NCI-H82 treated with DMSO at 0.1 percent for 48 hours (cell line): ENCODE measurements at regions not wholly inside any gene's neighbourhood (a gene's known extent, or its start where the extent isn't known, plus 50 kb on each side); places are given as distances from the start of the nearest gene placed in this dataset.

Source experiments
- DNase-seq: peaks from one replicate; lab custom pipeline; 2025; ENCODE audit not compliant: unreplicated experiment; lab: John Stamatoyannopoulos, UW

DNA sequence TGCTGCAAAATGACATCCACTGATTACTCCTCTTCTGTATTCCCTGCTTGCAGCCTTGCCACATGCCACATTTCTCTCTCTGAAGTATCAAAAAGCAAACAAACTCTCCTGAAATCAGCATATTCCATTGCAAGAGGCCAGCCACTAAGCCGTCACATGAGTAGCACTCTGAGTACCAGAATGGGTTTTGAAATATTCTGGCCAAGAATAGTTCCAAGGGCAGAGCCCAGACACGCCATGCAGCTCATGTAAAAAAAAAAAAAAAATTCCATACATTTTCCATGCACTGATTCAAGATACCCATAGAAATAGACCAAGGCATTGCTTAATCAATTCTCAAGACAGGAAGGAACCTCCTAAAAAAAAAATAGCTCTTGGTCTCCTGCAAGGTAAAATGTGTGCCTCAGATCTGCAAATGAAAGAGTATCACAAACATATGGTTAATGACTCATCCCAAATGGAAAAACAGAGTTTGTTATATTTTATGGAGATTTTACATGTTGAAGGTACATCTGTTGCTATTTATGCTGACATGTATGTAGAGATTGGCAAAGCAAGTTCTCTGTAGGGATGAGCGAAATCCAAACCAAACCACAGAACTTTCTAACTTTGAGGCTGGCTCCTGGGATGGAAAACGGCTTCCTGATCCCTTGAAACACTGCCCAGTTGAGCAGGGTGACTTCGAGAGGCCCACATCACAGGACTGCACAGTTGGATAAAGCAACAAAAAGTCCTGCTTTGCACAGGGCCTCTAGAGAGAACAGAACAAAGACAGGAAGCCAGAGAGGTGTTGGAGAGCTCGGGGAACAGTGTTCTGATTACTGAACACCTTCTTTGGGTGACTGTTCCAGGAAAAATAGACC, 346.2 kb downstream of the ZNF521 start:
- DNase-seq = no peak

DNA sequence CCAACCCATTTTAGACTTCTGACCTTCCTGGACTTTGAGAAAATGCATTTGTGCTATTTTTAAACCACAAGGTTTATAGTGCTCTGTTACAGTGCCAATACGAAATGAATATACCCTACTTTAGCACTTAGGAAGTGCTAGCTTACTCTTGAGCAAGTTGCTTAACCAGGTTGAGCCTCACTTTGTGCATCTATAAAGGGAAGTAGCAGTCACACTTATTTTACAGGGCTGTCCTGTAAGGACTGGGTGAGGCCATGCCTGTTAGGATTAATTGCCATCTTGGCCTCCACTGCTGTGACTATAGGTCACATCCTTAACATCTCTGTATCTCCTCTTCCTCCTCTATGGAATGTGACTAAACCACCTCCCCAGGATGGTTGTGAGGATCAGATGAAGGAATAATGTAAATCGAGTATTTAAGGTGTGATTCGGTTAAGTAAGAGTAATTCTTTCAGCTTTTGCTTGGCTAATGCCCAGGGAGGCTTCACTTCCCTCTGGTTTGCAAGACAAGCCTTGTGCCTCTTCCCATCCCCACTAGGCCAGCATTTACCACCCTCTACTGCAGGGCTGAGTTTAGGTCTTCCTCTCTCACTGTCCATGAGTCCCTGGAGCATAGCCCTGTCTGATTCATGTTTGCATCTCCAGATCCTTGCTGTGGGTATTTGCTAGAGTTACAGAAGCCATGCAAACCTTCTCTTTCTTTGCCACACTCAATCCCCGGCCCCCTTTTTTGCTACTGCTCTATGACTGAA, 341.2 kb downstream of the ZNF521 start:
- DNase-seq = no peak
